ENCODE measurements at regions not wholly inside any gene's neighbourhood (a gene's known extent, or its start where the extent isn't known, plus 50 kb on each side); places are given as distances from the start of the nearest gene placed in this dataset.

- no peak for TF ChIP-seq CTCF (IDR thresholded peaks at IDR 0.05; ENCODE audit: insufficient read depth, low read length)
- no peak for TF ChIP-seq POLR2AphosphoS5 (IDR thresholded peaks at IDR 0.05; ENCODE audit: low read depth)
- no peak for TF ChIP-seq REST (IDR thresholded peaks at IDR 0.05; ENCODE audit: insufficient replicate concordance, low read depth)
- no peak for TF ChIP-seq GABPA (IDR thresholded peaks at IDR 0.05; ENCODE audit: low read depth)
- no peak for TF ChIP-seq SPI1 (IDR thresholded peaks at IDR 0.05; ENCODE audit: borderline replicate concordance, low read depth)
These were observed 202.4 kb upstream of the HMCN1 start for GRCh38 chr1:185531838-185532237.

Measured in HL-60 (cell line).